ENCODE measurements at regions not wholly inside any gene's neighbourhood (a gene's known extent, or its start where the extent isn't known, plus 50 kb on each side); places are given as distances from the start of the nearest gene placed in this dataset.

DNA sequence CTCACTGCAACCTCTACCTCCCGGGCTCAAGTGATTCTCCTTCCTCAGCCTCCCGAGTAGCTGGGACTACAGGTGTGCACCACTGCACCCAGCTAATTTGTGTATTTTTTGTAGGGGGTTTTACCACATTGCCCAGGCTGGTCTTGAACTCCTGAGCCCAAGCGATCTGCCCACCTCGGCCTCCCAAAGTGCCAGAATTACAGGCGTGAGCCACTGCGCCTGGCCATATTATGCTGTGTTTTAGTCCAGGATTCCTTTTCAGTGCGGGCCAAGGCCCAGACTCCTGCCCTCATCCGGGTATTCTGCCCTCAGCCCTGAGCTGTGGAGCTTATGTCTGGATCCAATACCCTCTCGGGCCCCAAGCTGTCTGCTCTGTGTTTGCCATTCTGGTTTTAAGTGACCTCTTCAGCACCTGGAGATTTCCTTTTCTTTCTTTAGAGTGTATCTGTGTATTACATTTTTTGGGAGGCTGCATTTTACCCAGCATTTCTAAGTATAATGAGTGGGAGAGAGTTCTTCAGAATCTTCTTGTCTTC is 114.9 kb downstream of the BUB3 start (continued):
- TF ChIP-seq, protein P1, sequence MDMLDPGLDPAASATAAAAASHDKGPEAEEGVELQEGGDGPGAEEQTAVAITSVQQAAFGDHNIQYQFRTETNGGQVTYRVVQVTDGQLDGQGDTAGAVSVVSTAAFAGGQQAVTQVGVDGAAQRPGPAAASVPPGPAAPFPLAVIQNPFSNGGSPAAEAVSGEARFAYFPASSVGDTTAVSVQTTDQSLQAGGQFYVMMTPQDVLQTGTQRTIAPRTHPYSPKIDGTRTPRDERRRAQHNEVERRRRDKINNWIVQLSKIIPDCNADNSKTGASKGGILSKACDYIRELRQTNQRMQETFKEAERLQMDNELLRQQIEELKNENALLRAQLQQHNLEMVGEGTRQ (IDR thresholded peaks at IDR 0.05; ENCODE audit: low read length): no peak
- no peak for TF ChIP-seq POU5F1 (IDR thresholded peaks at IDR 0.05; ENCODE audit: low read depth, low read length)
- no peak for TF ChIP-seq SIX5 (IDR thresholded peaks at IDR 0.05; ENCODE audit: low read depth, low read length)
- no peak for TF ChIP-seq TBP (IDR thresholded peaks at IDR 0.05; ENCODE audit: low read depth, low read length)
- TF ChIP-seq TEAD4 (IDR thresholded peaks at IDR 0.05; ENCODE audit: low read depth, low read length): no peak
- no peak for TF ChIP-seq NANOG (IDR thresholded peaks at IDR 0.05; ENCODE audit: insufficient read depth, low read depth, low read length, poor library complexity, severe bottlenecking)

Measured in H1 (cell line).